Activated naive CD8-positive, alpha-beta T cell treated with anti-CD3 and anti-CD28 coated beads, Interleukin-2, amount 50 U/mL, for 24 hours (primary cell): ENCODE measurements at regions not wholly inside any gene's neighbourhood (a gene's known extent, or its start where the extent isn't known, plus 50 kb on each side); places are given as distances from the start of the nearest gene placed in this dataset.
A peak's percentile ranks its signal among the peaks of the same experiment; 100 is the strongest.

ENCODE experiments used
- ATAC-seq: fragments of 150-1000 bp; cut with Tn5 transposase; one replicate; pipeline ENCODE4 v1.10.0; 2021
- DNase-seq: peaks from one replicate; pipeline ENCODE4 v3.0.0; 2021
- H3K27ac Mint-ChIP-seq: one replicate; pipeline ENCODE4 v1.8.0; 2021; ENCODE audit warnings: mild to moderate bottlenecking, mixed read lengths
- H3K27me3 Mint-ChIP-seq: one replicate; pipeline ENCODE4 v1.8.0; 2021; ENCODE audit warnings: mixed read lengths
- H3K36me3 Mint-ChIP-seq: one replicate; pipeline ENCODE4 v1.8.0; 2021; ENCODE audit warnings: low read depth, mixed read lengths
- H3K4me1 Mint-ChIP-seq: one replicate; pipeline ENCODE4 v1.8.0; 2021; ENCODE audit warnings: mixed read lengths
- H3K4me3 Mint-ChIP-seq: one replicate; pipeline ENCODE4 v1.8.0; 2021; ENCODE audit warnings: mild to moderate bottlenecking, moderate library complexity, mixed read lengths
- H3K9me3 Mint-ChIP-seq: one replicate; pipeline ENCODE4 v1.8.0; 2021; ENCODE audit warnings: mixed read lengths

DNA sequence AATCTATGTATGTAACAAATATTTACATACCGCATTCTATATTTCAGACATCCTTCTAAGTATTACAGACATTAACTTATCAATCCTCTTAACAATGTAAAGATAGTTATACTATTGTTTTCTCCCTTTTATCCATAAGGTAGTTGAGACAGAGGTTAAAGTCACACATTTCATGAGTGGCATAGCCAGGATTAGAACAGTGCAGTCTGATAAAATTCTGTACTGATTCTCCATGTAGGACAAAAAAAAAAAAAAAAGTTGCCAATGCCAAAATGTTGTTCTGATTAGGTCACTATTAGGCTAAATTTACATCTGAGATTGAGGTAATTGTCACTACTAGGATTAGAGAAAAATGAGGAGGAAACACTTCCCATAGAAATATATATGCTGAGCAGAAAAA lies 629.2 kb downstream of the OTOL1 start:
- no peak for DNase-seq
- no peaks in the 10 kb centered on the region for H3K27me3 Mint-ChIP-seq
- no peaks in the 10 kb centered on the region for H3K36me3 Mint-ChIP-seq
- H3K9me3 Mint-ChIP-seq = peaks cover 4% of the 10 kb centered on the region
- no peaks in the 10 kb centered on the region for H3K4me1 Mint-ChIP-seq
- no peak overlapping the region for H3K27ac Mint-ChIP-seq
- no peak for ATAC-seq
- no peak overlapping the region for H3K4me3 Mint-ChIP-seq

GRCh38 chr3:162130582-162130981 lies 634.0 kb downstream of the OTOL1 start:
- Mint-ChIP-seq H3K9me3 (no peaks in the 10 kb centered on the region), H3K4me3 (no peak overlapping the region), H3K27me3 (no peaks in the 10 kb centered on the region), H3K4me1 (no peaks in the 10 kb centered on the region), H3K27ac (no peak overlapping the region), H3K36me3 (no peaks in the 10 kb centered on the region)
- DNase-seq = no peak
- ATAC-seq = no peak

- no peak for ATAC-seq
- Mint-ChIP-seq H3K27me3 (no peaks in the 10 kb centered on the region), H3K9me3 (no peaks in the 10 kb centered on the region), H3K4me3 (no peak overlapping the region), H3K4me1 (no peaks in the 10 kb centered on the region), H3K27ac (no peak overlapping the region), H3K36me3 (no peaks in the 10 kb centered on the region)
- DNase-seq = no peak
Measured at GRCh38 chr3:162132981-162133380, 636.4 kb downstream of the OTOL1 start.

- no peak overlapping the region for H3K4me3 Mint-ChIP-seq
- no peaks in the 10 kb centered on the region for H3K27me3 Mint-ChIP-seq
- H3K4me1 Mint-ChIP-seq = no peaks in the 10 kb centered on the region
- no peaks in the 10 kb centered on the region for H3K9me3 Mint-ChIP-seq
- H3K36me3 Mint-ChIP-seq = no peaks in the 10 kb centered on the region
- H3K27ac Mint-ChIP-seq = no peak overlapping the region
- no peak for DNase-seq
- peak; percentile 54 for ATAC-seq
Measured at GRCh38 chr3:162134571-162134970, 638.0 kb downstream of the OTOL1 start.

DNA sequence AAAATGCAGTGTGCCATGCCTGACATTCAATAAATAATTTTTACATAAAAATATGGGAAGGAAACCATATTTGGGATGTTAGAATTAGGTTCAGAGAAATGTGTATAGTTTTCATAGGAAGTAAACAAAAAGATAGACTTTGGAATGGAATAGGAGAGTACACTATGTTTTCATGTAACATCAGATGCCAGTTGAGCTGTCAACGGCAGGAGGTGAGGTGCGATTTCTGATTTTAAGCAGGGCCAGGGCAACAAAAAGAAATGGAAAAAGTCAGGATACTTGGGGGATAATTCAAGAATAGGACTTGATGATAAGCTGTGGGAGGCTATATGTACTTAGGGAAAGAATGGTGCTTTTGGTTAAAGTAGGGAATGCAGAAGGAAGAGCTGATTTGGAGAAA lies 639.5 kb downstream of the OTOL1 start:
- ATAC-seq (no peak), DNase-seq (no peak)
- no peaks in the 10 kb centered on the region for H3K27me3 Mint-ChIP-seq
- no peaks in the 10 kb centered on the region for H3K4me1 Mint-ChIP-seq
- H3K36me3 Mint-ChIP-seq = no peaks in the 10 kb centered on the region
- H3K27ac Mint-ChIP-seq = no peak overlapping the region
- no peaks in the 10 kb centered on the region for H3K9me3 Mint-ChIP-seq
- no peak overlapping the region for H3K4me3 Mint-ChIP-seq

- H3K9me3 Mint-ChIP-seq = no peaks in the 10 kb centered on the region
- no peak overlapping the region for H3K27ac Mint-ChIP-seq
- no peak overlapping the region for H3K4me3 Mint-ChIP-seq
- DNase-seq (no peak), ATAC-seq (no peak)
- no peaks in the 10 kb centered on the region for H3K4me1 Mint-ChIP-seq
- no peaks in the 10 kb centered on the region for H3K27me3 Mint-ChIP-seq
- H3K36me3 Mint-ChIP-seq = no peaks in the 10 kb centered on the region
Measured at GRCh38 chr3:162138509-162138908, 641.9 kb downstream of the OTOL1 start.

- Mint-ChIP-seq H3K9me3 (peaks cover 4% of the 10 kb centered on the region), H3K27me3 (no peaks in the 10 kb centered on the region), H3K4me3 (no peak overlapping the region), H3K4me1 (no peaks in the 10 kb centered on the region), H3K36me3 (no peaks in the 10 kb centered on the region), H3K27ac (no peak overlapping the region)
- no peak for DNase-seq
- ATAC-seq = no peak
Measured at GRCh38 chr3:162139841-162140240, 643.2 kb downstream of the OTOL1 start.

- Mint-ChIP-seq H3K36me3 (no peaks in the 10 kb centered on the region), H3K4me1 (no peaks in the 10 kb centered on the region), H3K27ac (no peak overlapping the region), H3K27me3 (no peaks in the 10 kb centered on the region), H3K4me3 (no peak overlapping the region), H3K9me3 (peaks cover 4% of the 10 kb centered on the region)
- ATAC-seq (no peak), DNase-seq (no peak)
Measured at GRCh38 chr3:162141272-162141791, 644.7 kb downstream of the OTOL1 start.

DNA sequence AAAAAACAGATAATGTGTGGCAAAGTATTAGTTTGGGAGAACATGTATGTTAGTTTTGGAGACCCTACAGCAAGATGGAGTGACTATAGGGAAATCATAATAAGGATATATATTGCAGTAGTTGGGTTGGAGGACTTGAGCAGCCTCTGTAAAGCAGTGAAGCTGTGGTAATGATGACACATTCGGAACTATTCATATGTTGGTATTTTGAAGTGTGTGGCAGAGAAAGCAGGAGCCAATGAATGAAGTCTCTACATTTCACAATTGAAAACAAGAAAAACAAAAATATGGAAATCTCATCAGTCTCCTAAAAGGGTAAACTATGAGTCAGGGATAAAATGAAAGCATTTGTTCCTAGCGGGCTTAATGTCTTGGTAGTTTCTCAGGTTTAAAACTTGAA lies 645.9 kb downstream of the OTOL1 start:
- Mint-ChIP-seq H3K27ac (no peak overlapping the region), H3K36me3 (no peaks in the 10 kb centered on the region), H3K27me3 (no peaks in the 10 kb centered on the region), H3K4me1 (no peaks in the 10 kb centered on the region), H3K9me3 (peaks cover 4% of the 10 kb centered on the region), H3K4me3 (no peak overlapping the region)
- DNase-seq (no peak), ATAC-seq (no peak)

- ATAC-seq = no peak
- H3K27me3 Mint-ChIP-seq = no peaks in the 10 kb centered on the region
- H3K27ac Mint-ChIP-seq = no peak overlapping the region
Measured at GRCh38 chr3:162143180-162143579, 646.6 kb downstream of the OTOL1 start.

GRCh38 chr3:162147996-162148395 lies 651.4 kb downstream of the OTOL1 start:
- Mint-ChIP-seq H3K4me1 (no peaks in the 10 kb centered on the region), H3K27ac (no peak overlapping the region), H3K36me3 (no peaks in the 10 kb centered on the region), H3K9me3 (peaks cover 4% of the 10 kb centered on the region), H3K4me3 (no peak overlapping the region), H3K27me3 (no peaks in the 10 kb centered on the region)
- no peak for DNase-seq
- ATAC-seq = no peak

More at GRCh38 chr3:162143180-162143579, 646.6 kb downstream of the OTOL1 start:
- peaks cover 4% of the 10 kb centered on the region for H3K9me3 Mint-ChIP-seq
- H3K4me3 Mint-ChIP-seq = no peak overlapping the region
- no peaks in the 10 kb centered on the region for H3K36me3 Mint-ChIP-seq
- DNase-seq = no peak
- no peaks in the 10 kb centered on the region for H3K4me1 Mint-ChIP-seq

DNA sequence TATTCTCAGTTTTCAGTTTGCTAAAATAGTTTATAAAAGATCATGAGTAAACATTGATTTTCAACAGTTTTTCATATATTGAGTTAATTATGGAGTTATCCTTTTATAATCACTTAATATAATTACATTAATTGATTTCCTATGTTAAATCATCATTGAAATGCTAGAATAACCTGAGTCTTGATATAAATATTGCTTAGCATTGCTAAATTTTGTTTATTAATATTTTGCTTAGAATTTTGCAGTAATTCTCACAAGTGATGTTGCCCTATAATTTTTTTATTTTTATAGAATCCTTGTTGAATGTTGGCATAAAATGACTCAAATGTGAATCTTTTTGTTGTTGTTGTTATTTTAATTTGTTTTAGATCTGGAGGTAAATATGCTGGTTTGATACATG lies 654.2 kb downstream of the OTOL1 start:
- ATAC-seq (no peak), DNase-seq (no peak)
- Mint-ChIP-seq H3K27me3 (no peaks in the 10 kb centered on the region), H3K36me3 (no peaks in the 10 kb centered on the region), H3K4me3 (no peak overlapping the region), H3K4me1 (no peaks in the 10 kb centered on the region), H3K27ac (no peak overlapping the region), H3K9me3 (no peaks in the 10 kb centered on the region)

- H3K4me3 Mint-ChIP-seq = no peak overlapping the region
- H3K27ac Mint-ChIP-seq = no peak overlapping the region
- DNase-seq = no peak
- H3K4me1 Mint-ChIP-seq = no peaks in the 10 kb centered on the region
- no peak for ATAC-seq
- no peaks in the 10 kb centered on the region for H3K27me3 Mint-ChIP-seq
- no peaks in the 10 kb centered on the region for H3K36me3 Mint-ChIP-seq
- H3K9me3 Mint-ChIP-seq = peaks cover 2% of the 10 kb centered on the region
Measured at GRCh38 chr3:162152636-162153035, 656.0 kb downstream of the OTOL1 start.

GRCh38 chr3:162161595-162161994 lies 665.0 kb downstream of the OTOL1 start:
- no peak overlapping the region for H3K4me3 Mint-ChIP-seq
- no peaks in the 10 kb centered on the region for H3K36me3 Mint-ChIP-seq
- H3K9me3 Mint-ChIP-seq = peaks cover 11% of the 10 kb centered on the region
- no peaks in the 10 kb centered on the region for H3K4me1 Mint-ChIP-seq
- no peak for ATAC-seq
- H3K27me3 Mint-ChIP-seq = no peaks in the 10 kb centered on the region
- DNase-seq = no peak
- H3K27ac Mint-ChIP-seq = no peak overlapping the region

DNA sequence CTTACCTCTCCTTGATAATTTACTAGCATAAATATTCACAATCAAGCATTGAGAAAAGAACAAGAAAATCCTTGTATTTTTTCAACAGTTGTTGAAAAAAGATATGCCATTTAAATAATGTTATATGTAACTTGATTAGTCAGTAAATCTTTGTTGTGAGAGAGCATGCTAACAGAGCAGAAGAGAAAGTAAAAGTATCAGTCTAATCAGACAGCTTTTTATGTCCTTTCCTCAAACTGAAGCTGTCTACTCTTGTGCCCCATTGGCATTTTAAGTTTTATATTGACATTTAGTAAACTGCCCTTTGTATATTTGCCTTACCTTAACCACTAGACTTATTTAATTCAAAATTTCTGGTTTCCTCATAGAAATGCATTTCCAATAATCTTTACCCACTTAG lies 668.7 kb downstream of the OTOL1 start:
- no peak for ATAC-seq
- H3K36me3 Mint-ChIP-seq = no peaks in the 10 kb centered on the region

DNA sequence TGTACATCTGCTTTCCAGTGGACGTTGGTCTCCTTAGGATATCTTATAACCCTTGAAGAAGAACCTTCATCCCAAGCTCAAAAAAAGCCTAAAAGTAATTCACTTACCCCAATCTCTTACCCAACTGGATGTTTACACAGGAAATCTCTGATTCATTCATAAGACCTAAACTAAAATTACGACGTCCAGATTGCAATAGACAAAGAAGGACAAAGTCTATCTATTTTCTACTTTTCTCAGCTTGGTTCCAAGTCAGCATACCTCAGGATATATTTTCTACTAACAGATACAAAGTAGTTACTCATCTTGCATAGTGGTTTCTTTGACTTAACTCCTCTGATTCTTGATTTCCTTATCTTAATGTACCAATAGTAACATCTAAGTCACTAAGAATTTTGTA lies 669.9 kb downstream of the OTOL1 start:
- ATAC-seq (no peak), DNase-seq (no peak)
- Mint-ChIP-seq H3K27me3 (no peaks in the 10 kb centered on the region), H3K36me3 (no peaks in the 10 kb centered on the region), H3K4me3 (no peak overlapping the region), H3K9me3 (no peaks in the 10 kb centered on the region), H3K27ac (no peak overlapping the region), H3K4me1 (no peaks in the 10 kb centered on the region)

More for the DNA sequence above, 668.7 kb downstream of the OTOL1 start:
- Mint-ChIP-seq H3K4me3 (no peak overlapping the region), H3K27ac (no peak overlapping the region), H3K27me3 (no peaks in the 10 kb centered on the region), H3K4me1 (no peaks in the 10 kb centered on the region), H3K9me3 (no peaks in the 10 kb centered on the region)
- no peak for DNase-seq
